Fibroblast of lung (primary cell): ENCODE measurements at regions not wholly inside any gene's neighbourhood (a gene's known extent, or its start where the extent isn't known, plus 50 kb on each side); places are given as distances from the start of the nearest gene placed in this dataset.

Experiments used
- EZH2 ChIP-seq: IDR thresholded peaks from 2 replicates; pipeline ENCODE4 v1.5.1; 2012; ENCODE audit warnings: low read length, control low read depth, mild to moderate bottlenecking; ENCODE audit errors: missing control alignments
- TF ChIP-seq, protein P1 (sequence below), 2 donors: IDR thresholded peaks in 1 of 2; conservative IDR thresholded peaks in 1 of 2; 1 replicate in 1 of 2; 2 replicates in 1 of 2; pipeline ENCODE4 v1.5.1; 2011 to 2012; ENCODE audit warnings: low read length in 2 of 2, control low read depth in 1 of 2, inconsistent platforms in 1 of 2, low read depth in 1 of 2, mild to moderate bottlenecking in 1 of 2

DNA sequence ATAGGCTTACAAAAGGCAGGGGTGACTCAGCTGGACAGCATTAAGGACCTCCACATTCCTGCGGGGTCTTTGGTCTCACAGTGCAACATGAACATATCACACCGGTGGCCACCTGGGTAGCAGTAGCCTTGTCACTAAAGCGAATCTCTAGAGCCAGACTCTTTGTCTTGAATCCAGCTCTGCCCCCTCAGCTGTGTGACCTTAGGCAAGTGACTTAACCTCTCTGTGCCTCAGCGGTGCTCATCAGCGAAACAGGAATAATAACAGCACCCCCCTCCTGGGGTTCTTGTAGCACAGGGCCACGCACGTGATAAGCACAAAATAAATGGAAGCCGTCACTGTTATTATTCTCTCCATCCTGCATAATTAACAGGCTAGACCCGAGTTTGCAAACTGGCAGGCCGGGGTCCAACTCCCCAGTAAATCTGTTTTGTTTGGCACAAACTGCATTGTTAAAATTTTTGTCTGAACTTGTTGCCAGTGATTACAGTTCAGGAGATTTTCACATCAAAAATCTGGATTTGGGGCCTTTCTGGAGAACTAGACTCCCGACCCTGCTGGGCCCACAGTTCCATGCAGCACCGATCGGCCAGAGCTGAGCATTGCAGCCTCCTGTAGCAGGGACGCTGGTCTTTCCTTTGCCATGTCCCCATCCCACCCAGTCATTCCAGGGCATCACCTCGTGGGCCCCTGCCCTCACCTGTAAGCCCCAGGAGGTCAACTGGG, 174.8 kb downstream of the PHETA1 start:
- TF ChIP-seq, protein P1, sequence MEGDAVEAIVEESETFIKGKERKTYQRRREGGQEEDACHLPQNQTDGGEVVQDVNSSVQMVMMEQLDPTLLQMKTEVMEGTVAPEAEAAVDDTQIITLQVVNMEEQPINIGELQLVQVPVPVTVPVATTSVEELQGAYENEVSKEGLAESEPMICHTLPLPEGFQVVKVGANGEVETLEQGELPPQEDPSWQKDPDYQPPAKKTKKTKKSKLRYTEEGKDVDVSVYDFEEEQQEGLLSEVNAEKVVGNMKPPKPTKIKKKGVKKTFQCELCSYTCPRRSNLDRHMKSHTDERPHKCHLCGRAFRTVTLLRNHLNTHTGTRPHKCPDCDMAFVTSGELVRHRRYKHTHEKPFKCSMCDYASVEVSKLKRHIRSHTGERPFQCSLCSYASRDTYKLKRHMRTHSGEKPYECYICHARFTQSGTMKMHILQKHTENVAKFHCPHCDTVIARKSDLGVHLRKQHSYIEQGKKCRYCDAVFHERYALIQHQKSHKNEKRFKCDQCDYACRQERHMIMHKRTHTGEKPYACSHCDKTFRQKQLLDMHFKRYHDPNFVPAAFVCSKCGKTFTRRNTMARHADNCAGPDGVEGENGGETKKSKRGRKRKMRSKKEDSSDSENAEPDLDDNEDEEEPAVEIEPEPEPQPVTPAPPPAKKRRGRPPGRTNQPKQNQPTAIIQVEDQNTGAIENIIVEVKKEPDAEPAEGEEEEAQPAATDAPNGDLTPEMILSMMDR (conservative IDR thresholded peaks at IDR 0.05 in 1 of 2, IDR thresholded peaks at IDR 0.05 in 1 of 2; ENCODE audit: low read depth in 1 of 2, low read length in 2 of 2) = no peak
- TF ChIP-seq EZH2 = no peak
